ENCODE measurements at regions not wholly inside any gene's neighbourhood (a gene's known extent, or its start where the extent isn't known, plus 50 kb on each side); places are given as distances from the start of the nearest gene placed in this dataset.

DNA sequence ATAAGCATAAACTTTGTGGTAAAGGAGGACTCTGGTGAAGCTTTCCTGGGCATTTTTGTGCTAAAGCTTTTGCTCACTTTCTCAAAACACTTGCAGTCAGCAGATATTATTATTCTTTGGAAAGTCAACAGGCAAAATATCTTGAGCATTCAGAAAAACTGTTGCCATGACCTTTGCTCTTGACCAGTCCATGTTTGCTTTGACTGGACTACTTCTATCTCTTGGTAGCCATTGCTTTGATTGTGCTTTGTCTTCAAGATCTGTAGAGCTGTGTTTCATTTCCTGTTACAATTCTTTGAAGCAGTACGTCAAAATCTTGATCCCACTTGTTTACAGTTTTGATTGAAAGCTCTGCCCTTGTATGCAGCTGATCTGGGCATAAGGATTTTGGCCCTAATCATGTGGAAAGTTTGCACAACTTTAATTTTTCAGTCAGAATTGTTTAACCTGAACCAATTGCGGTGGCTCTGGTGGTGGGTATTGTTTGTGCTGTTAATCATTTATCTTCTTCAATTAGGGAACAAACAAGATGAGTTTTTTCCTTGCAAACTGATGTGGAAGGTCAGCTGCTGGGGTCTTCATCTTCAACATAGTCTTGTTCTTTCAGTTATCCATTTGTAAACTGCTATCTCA, 121.5 kb upstream of the NUDT6 start:
- H3K4me2 ChIP-seq (ENCODE audit: low read depth, low read length, poor library complexity, severe bottlenecking): no peak overlapping the region
- no peaks in the 10 kb centered on the region for H4K20me1 ChIP-seq (ENCODE audit: insufficient read depth, low read length, poor library complexity, severe bottlenecking)
- no peaks in the 10 kb centered on the region for H3K9me2 ChIP-seq (replicated peaks; ENCODE audit: low read depth, low read length)
- H3K9me3 ChIP-seq (ENCODE audit: insufficient read depth, low read depth, low read length): peaks cover 15% of the 10 kb centered on the region
- H2AFZ ChIP-seq (ENCODE audit: low read length): no peak overlapping the region
- H3K27me3 ChIP-seq (ENCODE audit: insufficient read depth, low read length, poor library complexity, severe bottlenecking): no peaks in the 10 kb centered on the region
- H3K79me2 ChIP-seq (ENCODE audit: insufficient read depth, low read length): no peaks in the 10 kb centered on the region; the same call in 1 of the 2 replicates
- no peaks in the 10 kb centered on the region for H3K4me1 ChIP-seq (ENCODE audit: insufficient read depth, low read length, poor library complexity, severe bottlenecking)
- H3K36me3 ChIP-seq (ENCODE audit: insufficient read depth, low read length): peaks cover 14% of the 10 kb centered on the region; the same call in 1 of the 2 replicates
- TF ChIP-seq EZH2phosphoT487 (IDR thresholded peaks at IDR 0.05; ENCODE audit: borderline replicate concordance): no peak
- TF ChIP-seq, protein P1, sequence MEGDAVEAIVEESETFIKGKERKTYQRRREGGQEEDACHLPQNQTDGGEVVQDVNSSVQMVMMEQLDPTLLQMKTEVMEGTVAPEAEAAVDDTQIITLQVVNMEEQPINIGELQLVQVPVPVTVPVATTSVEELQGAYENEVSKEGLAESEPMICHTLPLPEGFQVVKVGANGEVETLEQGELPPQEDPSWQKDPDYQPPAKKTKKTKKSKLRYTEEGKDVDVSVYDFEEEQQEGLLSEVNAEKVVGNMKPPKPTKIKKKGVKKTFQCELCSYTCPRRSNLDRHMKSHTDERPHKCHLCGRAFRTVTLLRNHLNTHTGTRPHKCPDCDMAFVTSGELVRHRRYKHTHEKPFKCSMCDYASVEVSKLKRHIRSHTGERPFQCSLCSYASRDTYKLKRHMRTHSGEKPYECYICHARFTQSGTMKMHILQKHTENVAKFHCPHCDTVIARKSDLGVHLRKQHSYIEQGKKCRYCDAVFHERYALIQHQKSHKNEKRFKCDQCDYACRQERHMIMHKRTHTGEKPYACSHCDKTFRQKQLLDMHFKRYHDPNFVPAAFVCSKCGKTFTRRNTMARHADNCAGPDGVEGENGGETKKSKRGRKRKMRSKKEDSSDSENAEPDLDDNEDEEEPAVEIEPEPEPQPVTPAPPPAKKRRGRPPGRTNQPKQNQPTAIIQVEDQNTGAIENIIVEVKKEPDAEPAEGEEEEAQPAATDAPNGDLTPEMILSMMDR (conservative IDR thresholded peaks at IDR 0.05; ENCODE audit: low read length): no peak
- H3K9ac ChIP-seq (ENCODE audit: low read depth, low read length, poor library complexity, severe bottlenecking): no peak overlapping the region
- no peaks in the 10 kb centered on the region for H3F3A ChIP-seq (ENCODE audit: low read depth)
- no peak overlapping the region for H3K4me3 ChIP-seq (ENCODE audit: low read length, poor library complexity, severe bottlenecking)

DNA sequence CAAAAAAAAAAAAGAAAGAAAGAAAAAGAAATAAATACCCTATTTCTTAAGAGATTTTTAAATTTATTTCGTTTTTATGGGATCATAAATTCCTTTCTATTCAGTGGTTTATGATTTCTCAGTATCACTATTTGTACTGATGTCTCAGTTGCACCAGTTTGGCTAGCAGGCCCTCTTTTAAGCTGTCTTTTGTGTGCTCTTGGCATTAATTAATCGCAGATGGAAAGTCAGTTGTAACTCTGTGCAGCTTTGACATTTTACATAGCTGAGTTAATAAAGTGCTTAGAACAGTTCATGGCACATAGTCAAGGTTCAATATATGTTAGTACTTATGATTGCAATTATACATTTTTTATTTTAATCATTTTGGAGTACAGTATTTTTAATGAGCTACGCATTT, 123.7 kb upstream of the NUDT6 start:
- Histone ChIP-seq H3K9me2 (replicated peaks; ENCODE audit: low read depth, low read length) (no peaks in the 10 kb centered on the region), H4K20me1 (ENCODE audit: insufficient read depth, low read length, poor library complexity, severe bottlenecking) (no peaks in the 10 kb centered on the region), H3K4me2 (ENCODE audit: low read depth, low read length, poor library complexity, severe bottlenecking) (no peak overlapping the region), H2AFZ (ENCODE audit: low read length) (no peak overlapping the region), H3K27me3 (ENCODE audit: insufficient read depth, low read length, poor library complexity, severe bottlenecking) (no peaks in the 10 kb centered on the region), H3F3A (ENCODE audit: low read depth) (no peaks in the 10 kb centered on the region), H3K36me3 (ENCODE audit: insufficient read depth, low read length) (peaks cover 14% of the 10 kb centered on the region; the same call in 1 of the 2 replicates), H3K79me2 (ENCODE audit: insufficient read depth, low read length) (peaks cover 5% of the 10 kb centered on the region), H3K4me1 (ENCODE audit: insufficient read depth, low read length, poor library complexity, severe bottlenecking) (no peaks in the 10 kb centered on the region), H3K9ac (ENCODE audit: low read depth, low read length, poor library complexity, severe bottlenecking) (no peak overlapping the region), H3K4me3 (ENCODE audit: low read length, poor library complexity, severe bottlenecking) (no peak overlapping the region), H3K9me3 (ENCODE audit: insufficient read depth, low read depth, low read length) (peaks cover 17% of the 10 kb centered on the region)
- TF ChIP-seq, protein P1 (conservative IDR thresholded peaks at IDR 0.05; ENCODE audit: low read length): no peak
- TF ChIP-seq EZH2phosphoT487 (IDR thresholded peaks at IDR 0.05; ENCODE audit: borderline replicate concordance): no peak

DNA sequence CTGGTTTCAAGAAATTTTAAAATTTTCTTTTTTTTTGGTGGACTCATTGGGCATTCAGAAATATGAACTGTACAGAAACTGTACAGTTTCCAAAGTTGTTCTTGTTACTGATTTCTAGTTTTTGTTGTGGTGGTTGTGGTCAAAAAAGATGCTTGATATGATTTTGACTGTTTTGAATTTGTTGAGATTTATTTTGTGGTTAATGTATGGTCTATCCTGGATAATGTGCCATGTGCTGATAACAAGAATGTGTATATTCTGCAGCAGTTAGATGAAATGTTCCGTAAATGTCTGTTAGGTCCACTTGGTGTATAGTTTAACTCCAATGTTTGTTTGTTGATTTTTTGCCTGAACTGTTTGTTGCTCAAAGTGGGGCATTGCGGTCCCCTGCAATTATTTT, 127.6 kb upstream of the NUDT6 start:
- Histone ChIP-seq H3K4me1 (ENCODE audit: insufficient read depth, low read length, poor library complexity, severe bottlenecking) (no peaks in the 10 kb centered on the region), H2AFZ (ENCODE audit: low read length) (no peak overlapping the region), H3K9ac (ENCODE audit: low read depth, low read length, poor library complexity, severe bottlenecking) (no peak overlapping the region), H3F3A (ENCODE audit: low read depth) (no peaks in the 10 kb centered on the region), H3K4me3 (ENCODE audit: low read length, poor library complexity, severe bottlenecking) (no peak overlapping the region), H3K9me3 (ENCODE audit: insufficient read depth, low read depth, low read length) (peaks cover 17% of the 10 kb centered on the region; the same call in 1 of the 2 replicates), H3K27me3 (ENCODE audit: insufficient read depth, low read length, poor library complexity, severe bottlenecking) (no peaks in the 10 kb centered on the region), H4K20me1 (ENCODE audit: insufficient read depth, low read length, poor library complexity, severe bottlenecking) (no peaks in the 10 kb centered on the region), H3K79me2 (ENCODE audit: insufficient read depth, low read length) (peaks cover 5% of the 10 kb centered on the region; the same call in 1 of the 2 replicates), H3K9me2 (replicated peaks; ENCODE audit: low read depth, low read length) (no peaks in the 10 kb centered on the region), H3K4me2 (ENCODE audit: low read depth, low read length, poor library complexity, severe bottlenecking) (no peak overlapping the region), H3K36me3 (ENCODE audit: insufficient read depth, low read length) (peaks cover 13% of the 10 kb centered on the region; the same call in 1 of the 2 replicates)
- TF ChIP-seq EZH2phosphoT487 (IDR thresholded peaks at IDR 0.05; ENCODE audit: borderline replicate concordance): no peak
- TF ChIP-seq, protein P1 (conservative IDR thresholded peaks at IDR 0.05; ENCODE audit: low read length): no peak

All from Loucy (cell line).